HepG2 (cell line): ENCODE measurements at regions not wholly inside any gene's neighbourhood (a gene's known extent, or its start where the extent isn't known, plus 50 kb on each side); places are given as distances from the start of the nearest gene placed in this dataset.

Experiments
- ATAC-seq: fragments of 200-7000 bp; cut with Tn5 transposase; 3 replicates; pipeline ENCODE4 v1.9.1; 2020; ENCODE audit warnings: mild to moderate bottlenecking, moderate library complexity
- BruUV-seq: library from RNA; stranded (reverse); fragments of 400-500 nt; replicated peaks from 2 replicates; lab custom pipeline; 2021; lab: Mats Ljungman, UMichigan
- CTCF ChIA-PET: fragments of 300-600 bp; formaldehyde crosslinking; extraction: SDS; loops from one replicate; lab custom pipeline; 2021; ENCODE audit warnings: low total read pairs, inconsistent platforms, low intra/inter-chr PET ratio; lab: Yijun Ruan, JAX
- POLR2A ChIA-PET: fragments of 350-600 bp; sonication (Branson Sonifier 250); formaldehyde crosslinking; loops from one replicate; lab custom pipeline; 2020; ENCODE audit warnings: antibody characterized with exemption, inconsistent platforms; lab: Yijun Ruan, JAX
- DNase-seq: peaks from one replicate; pipeline ENCODE4 v3.0.0-alpha.2; 2015; ENCODE audit warnings: low spot score
- FAIRE-seq: peaks from 3 replicates; lab custom pipeline; 2011; peaks lifted over from hg19 to GRCh38; lab: Jason Lieb, UNC
- H2AFZ ChIP-seq: one replicate; pipeline ENCODE4 v1.6.1; 2011; ENCODE audit warnings: low read length, inconsistent platforms
- H3K27ac ChIP-seq: fragments of 300-600 bp; 3 replicates; pipeline ENCODE4 v1.8.0; 2011; ENCODE audit warnings: mixed run types, mild to moderate bottlenecking, mixed read lengths, low read length, inconsistent platforms; ENCODE audit not compliant: insufficient read depth; ENCODE audit errors: extremely low read length
- H3K27me3 ChIP-seq, 2 experiments: fragments of 200-600 bp in 1 of 2; 2 replicates in 1 of 2; 3 replicates in 1 of 2; pipeline versions ENCODE4 v1.6.0 to v1.8.0; 2011; ENCODE audit warnings: low read length in 2 of 2, mild to moderate bottlenecking in 2 of 2, moderate library complexity in 2 of 2, inconsistent platforms in 1 of 2; ENCODE audit not compliant: insufficient read depth in 2 of 2, control insufficient read depth in 1 of 2
- H3K36me3 ChIP-seq, 2 experiments: fragments of 200-600 bp in 1 of 2; replicated peaks in 1 of 2; 2 replicates in 1 of 2; 3 replicates in 1 of 2; pipeline versions ENCODE4 v1.5.1 to v1.8.0; 2011; ENCODE audit warnings: low read length in 2 of 2, inconsistent platforms in 1 of 2; ENCODE audit not compliant: insufficient read depth in 2 of 2, control insufficient read depth in 1 of 2
- H3K4me1 ChIP-seq: 2 replicates; pipeline ENCODE4 v1.5.1; 2012; ENCODE audit warnings: low read length, inconsistent platforms; ENCODE audit not compliant: insufficient read depth
- H3K4me2 ChIP-seq: 2 replicates; pipeline ENCODE4 v1.6.0; 2011; ENCODE audit warnings: low read depth, low read length, inconsistent platforms
- H3K4me3 ChIP-seq, 3 experiments: fragments of 200-600 bp in 1 of 3; sonication (generic), shearing (Covaris generic) in 1 of 3; replicated peaks in 1 of 3; 2 replicates each; pipeline ENCODE4 v1.5.1; 2011 to 2016; ENCODE audit warnings: low read length in 3 of 3, inconsistent platforms in 2 of 3, low read depth in 2 of 3, mild to moderate bottlenecking in 2 of 3, control low read depth in 1 of 3, mixed read lengths in 1 of 3; ENCODE audit not compliant: insufficient read depth in 1 of 3
- H3K79me2 ChIP-seq: one replicate; pipeline ENCODE4 v1.6.1; 2011; ENCODE audit warnings: low read length, inconsistent platforms; ENCODE audit not compliant: insufficient read depth
- H3K9ac ChIP-seq: 2 replicates; pipeline ENCODE4 v1.6.0; 2011; ENCODE audit warnings: mild to moderate bottlenecking, low read depth, low read length, inconsistent platforms; ENCODE audit not compliant: insufficient read depth
- H3K9me3 ChIP-seq: 2 replicates; pipeline ENCODE4 v1.5.1; 2012; ENCODE audit warnings: mild to moderate bottlenecking, low read length
- H4K20me1 ChIP-seq: 2 replicates; pipeline ENCODE4 v1.6.0; 2011; ENCODE audit warnings: inconsistent platforms, mild to moderate bottlenecking, low read length, moderate library complexity; ENCODE audit not compliant: insufficient read depth
- DMAP1 ChIP-seq: IDR thresholded peaks from 2 replicates; pipeline ENCODE4 v1.6.1; 2016
- FOXA3 ChIP-seq: IDR thresholded peaks from 2 replicates; pipeline ENCODE4 v1.6.1; 2016; ENCODE audit warnings: missing genetic modification reagents, missing compliant biosample characterization
- WGBS: methylation state at CpG from one replicate; pipeline ENCODE4 v1.1.6; 2017; ENCODE audit warnings: low lambda C conversion rate; 5-methylcytosine and 5-hydroxymethylcytosine counted together
- in situ Hi-C: cut with HindIII; loops from 2 replicates; pipeline ENCODE4 v1.10.0; 2017; ENCODE audit warnings: low pct_unique_long_range_greater_than_20kb; ENCODE audit not compliant: extremely low pct_ligation_motif_present
- intact Hi-C: fragments of 100-400 bp; cut with micrococcal nuclease; formaldehyde crosslinking; loops from one replicate; pipeline ENCODE4 v1.10.0; 2022; ENCODE audit not compliant: unreplicated experiment
- TF ChIP-seq, protein P1 (sequence below): sonication (generic); formaldehyde crosslinking; IDR thresholded peaks from 2 replicates; pipeline ENCODE4 v1.5.1; 2020; ENCODE audit warnings: mild to moderate bottlenecking, missing genetic modification reagents, moderate library complexity
- TF ChIP-seq, protein P2 (sequence below): sonication (generic); formaldehyde crosslinking; IDR thresholded peaks from 2 replicates; pipeline ENCODE4 v1.8.0; 2022; ENCODE audit warnings: mild to moderate bottlenecking, missing genetic modification reagents, moderate library complexity
- TF ChIP-seq, protein P3 (sequence below): sonication (generic); formaldehyde crosslinking; conservative IDR thresholded peaks from 2 replicates; pipeline ENCODE4 v1.8.0; 2022; ENCODE audit warnings: low read depth, missing genetic modification reagents

DNA sequence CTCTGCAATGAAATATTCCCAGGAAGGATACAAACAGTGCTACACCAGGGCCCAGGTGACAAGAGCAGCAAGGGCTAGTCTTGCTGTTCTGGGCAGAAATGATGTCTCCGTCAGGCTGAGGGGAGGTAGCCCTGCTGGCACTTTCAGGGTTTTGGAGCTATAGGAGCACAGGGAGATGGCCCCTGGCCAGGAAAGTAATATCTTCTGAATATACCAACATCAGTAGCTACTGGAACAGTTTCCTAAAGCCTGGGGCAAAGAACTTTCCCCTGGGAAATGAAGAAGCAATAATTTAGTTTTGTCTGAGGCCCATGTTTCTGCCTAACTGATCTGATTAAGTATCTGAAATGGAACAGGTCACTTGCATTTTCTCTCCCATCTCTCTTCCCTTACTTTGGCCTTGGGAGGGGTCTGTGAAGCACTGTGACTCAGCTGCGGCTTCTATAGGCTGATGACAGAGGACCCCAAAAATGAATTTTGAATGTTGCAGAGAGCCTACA, 489.1 kb upstream of the PODXL start:
- H3K4me1 ChIP-seq: no peaks in the 10 kb centered on the region
- TF ChIP-seq, protein P1, sequence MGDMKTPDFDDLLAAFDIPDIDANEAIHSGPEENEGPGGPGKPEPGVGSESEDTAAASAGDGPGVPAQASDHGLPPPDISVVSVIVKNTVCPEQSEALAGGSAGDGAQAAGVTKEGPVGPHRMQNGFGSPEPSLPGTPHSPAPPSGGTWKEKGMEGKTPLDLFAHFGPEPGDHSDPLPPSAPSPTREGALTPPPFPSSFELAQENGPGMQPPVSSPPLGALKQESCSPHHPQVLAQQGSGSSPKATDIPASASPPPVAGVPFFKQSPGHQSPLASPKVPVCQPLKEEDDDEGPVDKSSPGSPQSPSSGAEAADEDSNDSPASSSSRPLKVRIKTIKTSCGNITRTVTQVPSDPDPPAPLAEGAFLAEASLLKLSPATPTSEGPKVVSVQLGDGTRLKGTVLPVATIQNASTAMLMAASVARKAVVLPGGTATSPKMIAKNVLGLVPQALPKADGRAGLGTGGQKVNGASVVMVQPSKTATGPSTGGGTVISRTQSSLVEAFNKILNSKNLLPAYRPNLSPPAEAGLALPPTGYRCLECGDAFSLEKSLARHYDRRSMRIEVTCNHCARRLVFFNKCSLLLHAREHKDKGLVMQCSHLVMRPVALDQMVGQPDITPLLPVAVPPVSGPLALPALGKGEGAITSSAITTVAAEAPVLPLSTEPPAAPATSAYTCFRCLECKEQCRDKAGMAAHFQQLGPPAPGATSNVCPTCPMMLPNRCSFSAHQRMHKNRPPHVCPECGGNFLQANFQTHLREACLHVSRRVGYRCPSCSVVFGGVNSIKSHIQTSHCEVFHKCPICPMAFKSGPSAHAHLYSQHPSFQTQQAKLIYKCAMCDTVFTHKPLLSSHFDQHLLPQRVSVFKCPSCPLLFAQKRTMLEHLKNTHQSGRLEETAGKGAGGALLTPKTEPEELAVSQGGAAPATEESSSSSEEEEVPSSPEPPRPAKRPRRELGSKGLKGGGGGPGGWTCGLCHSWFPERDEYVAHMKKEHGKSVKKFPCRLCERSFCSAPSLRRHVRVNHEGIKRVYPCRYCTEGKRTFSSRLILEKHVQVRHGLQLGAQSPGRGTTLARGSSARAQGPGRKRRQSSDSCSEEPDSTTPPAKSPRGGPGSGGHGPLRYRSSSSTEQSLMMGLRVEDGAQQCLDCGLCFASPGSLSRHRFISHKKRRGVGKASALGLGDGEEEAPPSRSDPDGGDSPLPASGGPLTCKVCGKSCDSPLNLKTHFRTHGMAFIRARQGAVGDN (CRISPR knock-in tag): no peak
- TF ChIP-seq, protein P2, sequence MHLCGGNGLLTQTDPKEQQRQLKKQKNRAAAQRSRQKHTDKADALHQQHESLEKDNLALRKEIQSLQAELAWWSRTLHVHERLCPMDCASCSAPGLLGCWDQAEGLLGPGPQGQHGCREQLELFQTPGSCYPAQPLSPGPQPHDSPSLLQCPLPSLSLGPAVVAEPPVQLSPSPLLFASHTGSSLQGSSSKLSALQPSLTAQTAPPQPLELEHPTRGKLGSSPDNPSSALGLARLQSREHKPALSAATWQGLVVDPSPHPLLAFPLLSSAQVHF (CRISPR knock-in tag): no peak
- no peak for TF ChIP-seq DMAP1 (CRISPR knock-in tag)
- TF ChIP-seq FOXA3 (CRISPR knock-in tag): no peak
- TF ChIP-seq, protein P3, sequence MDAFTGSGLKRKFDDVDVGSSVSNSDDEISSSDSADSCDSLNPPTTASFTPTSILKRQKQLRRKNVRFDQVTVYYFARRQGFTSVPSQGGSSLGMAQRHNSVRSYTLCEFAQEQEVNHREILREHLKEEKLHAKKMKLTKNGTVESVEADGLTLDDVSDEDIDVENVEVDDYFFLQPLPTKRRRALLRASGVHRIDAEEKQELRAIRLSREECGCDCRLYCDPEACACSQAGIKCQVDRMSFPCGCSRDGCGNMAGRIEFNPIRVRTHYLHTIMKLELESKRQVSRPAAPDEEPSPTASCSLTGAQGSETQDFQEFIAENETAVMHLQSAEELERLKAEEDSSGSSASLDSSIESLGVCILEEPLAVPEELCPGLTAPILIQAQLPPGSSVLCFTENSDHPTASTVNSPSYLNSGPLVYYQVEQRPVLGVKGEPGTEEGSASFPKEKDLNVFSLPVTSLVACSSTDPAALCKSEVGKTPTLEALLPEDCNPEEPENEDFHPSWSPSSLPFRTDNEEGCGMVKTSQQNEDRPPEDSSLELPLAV (CRISPR knock-in tag): no peak
- no peak for DNase-seq
- H3K4me3 ChIP-seq: no peak overlapping the region
- 10% methylated on average over 2 of the region's 2 CpGs for WGBS
- no peak for ATAC-seq
- ChIA-PET POLR2A (no interaction called here), CTCF (no interaction called here)
- H3K27ac ChIP-seq: no peak overlapping the region
- no peaks in the 10 kb centered on the region for H3K36me3 ChIP-seq
- H3K79me2 ChIP-seq: no peaks in the 10 kb centered on the region
- FAIRE-seq: no peak
- H3K27me3 ChIP-seq: no peaks in the 10 kb centered on the region
- intact Hi-C loops: loop anchor here (5.0 kb wide), 1 partner anchor 207 kb away; no protein-coding TSS in a partner anchor
- no peaks in the 10 kb centered on the region for H4K20me1 ChIP-seq
- no peak overlapping the region for H3K9ac ChIP-seq
- H2AFZ ChIP-seq: no peak overlapping the region
- BruUV-seq: no TSS peak
- no peaks in the 10 kb centered on the region for H3K9me3 ChIP-seq
- H3K4me2 ChIP-seq: no peak overlapping the region
- in situ Hi-C loops: no loop called here
